ENCODE measurements at regions not wholly inside any gene's neighbourhood (a gene's known extent, or its start where the extent isn't known, plus 50 kb on each side); places are given as distances from the start of the nearest gene placed in this dataset.

DNA sequence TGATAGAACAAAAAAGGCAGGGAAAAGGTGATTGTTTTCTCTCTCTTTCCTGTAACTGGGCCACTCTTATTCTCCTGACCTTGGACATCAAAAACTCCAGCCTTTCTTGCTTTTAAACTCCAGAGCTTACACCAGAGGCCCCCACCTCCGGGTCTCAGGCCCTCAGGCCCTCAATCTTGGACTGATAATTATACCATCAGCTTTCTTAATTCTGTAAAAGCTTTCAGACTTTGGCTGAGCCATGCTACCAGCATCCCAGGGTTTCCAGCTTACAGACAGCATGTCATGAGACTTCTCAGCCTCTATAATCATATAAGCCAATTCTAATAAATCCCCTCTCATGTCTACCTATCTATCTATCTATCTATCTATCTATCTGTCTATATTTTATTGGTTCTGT lies 137.7 kb downstream of the SNX18 start:
- DNase-seq = no peak
- no peak for ATAC-seq (replicated peaks)
- Mint-ChIP-seq H3K4me1 (peaks cover 13 to 48% of the 10 kb centered on the region in 2 donors), H3K36me3 (no peaks in the 10 kb centered on the region), H3K27ac (no peak overlapping the region), H3K9me3 (peaks cover 0 to 2% of the 10 kb centered on the region in 2 donors), H3K27me3 (no peaks in the 10 kb centered on the region), H3K4me3 (no peak overlapping the region)

DNA sequence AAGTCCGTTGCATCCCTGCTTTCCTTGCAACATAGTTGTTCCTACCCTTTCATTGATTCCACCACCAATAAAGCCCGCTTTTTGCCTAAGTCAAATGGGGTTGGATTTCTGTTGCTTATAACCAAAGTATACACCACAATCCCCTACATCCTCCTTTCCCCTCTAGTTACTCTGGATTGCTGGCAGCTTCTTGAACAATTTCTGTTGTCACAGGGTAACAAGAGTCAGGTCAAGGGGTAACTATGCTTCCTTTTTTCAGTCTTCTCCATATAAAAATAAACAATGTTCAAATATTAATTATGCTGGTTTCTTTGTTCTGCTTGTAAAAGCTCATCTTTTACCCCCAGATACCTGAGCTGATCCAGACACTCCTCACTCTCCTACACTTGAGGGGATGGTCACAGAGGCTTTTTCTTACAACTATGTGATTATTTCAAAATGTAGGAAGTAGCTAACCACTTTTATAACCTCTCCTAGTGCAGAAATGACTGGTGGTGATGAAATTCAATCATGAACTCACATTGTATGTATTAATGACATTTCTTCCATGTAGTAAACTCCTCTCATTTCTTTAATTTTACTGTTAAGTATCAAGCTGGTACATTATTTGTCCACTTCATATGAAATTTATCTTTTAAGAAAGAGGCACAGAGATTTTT lies 136.5 kb downstream of the SNX18 start:
- peaks cover 13 to 45% of the 10 kb centered on the region in 2 donors for H3K4me1 Mint-ChIP-seq
- H3K27ac Mint-ChIP-seq = no peak overlapping the region
- H3K36me3 Mint-ChIP-seq = no peaks in the 10 kb centered on the region
- H3K27me3 Mint-ChIP-seq = no peaks in the 10 kb centered on the region
- no peak overlapping the region for H3K4me3 Mint-ChIP-seq
- ATAC-seq (replicated peaks) (peak; percentile 54 to 61), DNase-seq (no peak)
- H3K9me3 Mint-ChIP-seq = peaks cover 0 to 2% of the 10 kb centered on the region in 2 donors

DNA sequence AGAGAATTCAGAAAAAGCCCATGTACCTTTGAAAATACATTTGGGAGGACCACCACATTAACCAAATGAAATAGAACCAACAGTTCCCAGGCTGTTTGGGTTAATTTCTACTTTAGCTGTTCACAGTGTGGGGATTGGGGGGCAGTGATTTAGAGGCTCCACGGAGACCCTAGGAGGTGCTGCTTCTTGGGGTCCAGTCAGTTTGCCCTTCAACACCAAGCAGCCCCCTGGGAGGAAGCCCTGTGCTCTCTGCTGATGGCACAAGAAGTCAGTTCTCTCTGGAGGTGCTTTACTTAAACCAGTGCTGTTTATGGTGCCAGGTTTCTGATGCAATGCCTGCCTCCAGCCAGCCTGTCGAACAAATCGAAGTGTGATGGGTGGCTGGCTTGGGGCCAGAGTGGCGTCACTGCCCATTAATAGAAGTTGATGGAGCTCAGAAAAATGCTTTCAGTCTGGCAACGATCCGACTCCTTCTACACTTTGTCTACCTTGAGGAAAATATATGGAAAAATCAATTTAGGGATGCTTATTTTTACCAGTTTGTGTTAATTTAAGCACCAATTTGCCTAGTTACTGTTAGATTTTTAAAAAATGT lies 134.0 kb downstream of the SNX18 start:
- DNase-seq (no peak), ATAC-seq (replicated peaks) (no peak)
- Mint-ChIP-seq H3K4me3 (no peak overlapping the region), H3K9me3 (peaks cover 6 to 8% of the 10 kb centered on the region in 2 donors), H3K4me1 (peaks cover 23 to 67% of the 10 kb centered on the region in 2 donors), H3K27me3 (no peaks in the 10 kb centered on the region), H3K36me3 (peaks cover 6 to 7% of the 10 kb centered on the region in 2 donors), H3K27ac (peak overlapping the region; percentile 7)

DNA sequence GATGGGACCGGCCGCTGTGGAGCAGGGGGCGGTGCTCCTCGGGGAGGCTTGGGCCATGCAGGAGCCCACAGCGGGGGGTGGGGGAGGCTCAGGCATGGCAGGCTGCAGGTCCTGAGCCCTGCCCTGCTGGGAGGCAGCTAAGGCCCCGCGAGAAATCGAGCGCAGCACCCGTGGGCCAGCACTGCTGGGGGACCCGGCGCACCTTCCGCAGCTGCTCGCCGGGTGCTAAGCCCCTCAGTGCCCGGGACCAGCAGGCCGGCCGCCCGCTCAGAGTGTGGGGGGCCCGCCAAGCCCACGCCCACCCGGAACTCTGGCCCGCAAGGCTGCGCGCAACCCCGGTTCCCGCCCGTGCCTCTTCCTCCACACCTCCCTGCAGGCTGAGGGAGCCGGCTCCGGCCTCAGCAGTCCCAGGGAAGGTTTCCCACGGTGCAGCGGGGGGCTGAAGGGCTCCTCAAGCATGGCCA lies 131.5 kb downstream of the SNX18 start:
- peaks cover 6 to 7% of the 10 kb centered on the region in 2 donors for H3K36me3 Mint-ChIP-seq
- H3K27ac Mint-ChIP-seq = no peak overlapping the region
- H3K4me1 Mint-ChIP-seq = peaks cover 37 to 73% of the 10 kb centered on the region in 2 donors
- DNase-seq (no peak), ATAC-seq (replicated peaks) (no peak)
- H3K4me3 Mint-ChIP-seq = no peak overlapping the region
- no peaks in the 10 kb centered on the region for H3K27me3 Mint-ChIP-seq
- H3K9me3 Mint-ChIP-seq = peaks cover 6 to 8% of the 10 kb centered on the region in 2 donors

DNA sequence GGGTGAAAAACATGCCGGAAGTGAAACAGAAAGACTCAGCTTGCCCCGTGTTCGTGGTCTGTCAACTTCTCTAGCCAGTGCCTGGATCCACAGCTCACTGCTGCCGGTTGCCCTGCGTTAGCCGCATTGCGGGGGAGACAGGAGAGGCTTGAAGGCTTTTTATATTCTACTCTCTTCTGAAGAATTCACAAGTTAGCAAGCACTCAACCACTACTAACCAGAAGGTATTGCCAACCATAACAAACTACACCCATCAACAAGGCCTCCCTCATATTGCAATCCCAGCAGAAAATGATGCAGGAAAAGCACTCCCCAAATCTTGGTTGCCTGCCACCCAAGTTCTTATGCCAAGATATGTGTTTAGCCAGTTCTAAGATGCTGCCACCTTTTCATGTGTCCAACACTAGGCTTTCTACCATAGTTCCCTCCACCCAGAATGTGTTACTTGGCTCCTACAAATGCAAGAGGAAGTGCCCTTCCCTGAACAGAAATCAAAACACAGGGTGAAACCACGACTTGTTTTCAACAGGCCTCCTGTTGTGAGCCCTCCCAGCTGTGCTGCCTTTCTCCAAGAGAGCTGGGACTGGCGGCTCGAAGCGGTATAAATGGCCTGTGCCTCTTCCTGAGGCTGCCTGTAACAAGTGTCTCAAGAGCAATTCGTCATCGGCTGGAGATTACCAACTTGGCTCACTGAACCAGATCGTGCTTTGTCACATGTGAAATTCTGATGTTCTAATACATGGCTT lies 129.0 kb downstream of the SNX18 start:
- Mint-ChIP-seq H3K4me3 (peak overlapping the region; percentile 75 to 78), H3K27ac (peak overlapping the region; percentile 96), H3K36me3 (peaks cover 6 to 7% of the 10 kb centered on the region in 2 donors), H3K4me1 (peaks cover 43 to 68% of the 10 kb centered on the region in 2 donors), H3K9me3 (peaks cover 6 to 8% of the 10 kb centered on the region in 2 donors), H3K27me3 (no peaks in the 10 kb centered on the region)
- ATAC-seq (replicated peaks) = peak; percentile 95 to 97
- peak; percentile 91 for DNase-seq

DNA sequence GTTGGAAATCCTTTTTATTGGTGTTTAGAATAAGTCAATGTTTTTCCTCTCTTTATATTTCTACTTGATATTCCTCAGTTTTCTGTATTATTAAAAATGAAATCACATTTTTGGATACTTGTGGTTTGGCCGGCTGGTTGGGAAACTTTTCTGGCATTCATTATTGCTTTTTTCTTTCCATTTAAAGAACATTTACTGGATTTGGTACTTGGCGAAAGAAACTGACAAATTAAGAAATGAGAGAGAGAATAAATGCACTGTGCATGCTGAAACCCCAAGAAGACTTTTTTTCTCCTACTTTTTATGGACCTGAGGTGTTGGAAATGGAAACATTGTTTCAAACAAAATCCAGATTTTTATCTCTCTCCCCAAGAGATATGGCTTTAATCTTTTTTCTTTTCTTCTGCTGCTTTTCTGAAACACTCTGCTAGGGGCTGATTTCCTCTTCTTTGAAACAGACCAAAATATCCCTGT lies 128.4 kb downstream of the SNX18 start:
- ATAC-seq (replicated peaks) = no peak
- H3K4me1 Mint-ChIP-seq = peaks cover 41 to 68% of the 10 kb centered on the region in 2 donors

DNA sequence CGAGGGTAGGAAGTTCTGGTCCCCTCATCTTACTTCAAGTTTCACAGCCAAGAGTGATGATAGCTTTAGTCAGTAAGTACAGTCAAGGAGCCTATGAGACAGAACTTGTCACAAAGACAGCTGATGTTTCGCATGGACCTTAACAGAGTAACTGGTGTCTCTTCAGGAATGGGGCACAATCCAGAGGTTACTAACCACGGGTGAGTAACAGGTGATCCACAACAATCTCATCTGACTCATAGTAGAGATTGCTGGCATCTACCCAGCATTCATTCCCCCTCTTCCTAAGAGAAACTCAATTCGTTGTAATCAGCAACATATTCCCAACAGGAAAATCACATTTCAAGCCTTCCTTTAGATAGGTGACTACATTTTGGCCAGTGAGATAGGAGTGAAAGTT lies 126.7 kb downstream of the SNX18 start:
- no peaks in the 10 kb centered on the region for H3K27me3 Mint-ChIP-seq
- peaks cover 6 to 7% of the 10 kb centered on the region in 2 donors for H3K36me3 Mint-ChIP-seq
- H3K4me3 Mint-ChIP-seq = no peak overlapping the region
- peak overlapping the region; percentile 83 for H3K27ac Mint-ChIP-seq
- ATAC-seq (replicated peaks) (no peak), DNase-seq (no peak)
- peaks cover 5 to 6% of the 10 kb centered on the region in 2 donors for H3K9me3 Mint-ChIP-seq
- peaks cover 40 to 75% of the 10 kb centered on the region in 2 donors for H3K4me1 Mint-ChIP-seq

More for the DNA sequence above, 128.4 kb downstream of the SNX18 start:
- H3K4me3 Mint-ChIP-seq = peak overlapping the region; percentile 75 to 78
- H3K36me3 Mint-ChIP-seq = peaks cover 6 to 7% of the 10 kb centered on the region in 2 donors
- no peak for DNase-seq
- no peaks in the 10 kb centered on the region for H3K27me3 Mint-ChIP-seq
- peak overlapping the region; percentile 96 for H3K27ac Mint-ChIP-seq
- peaks cover 5 to 6% of the 10 kb centered on the region in 2 donors for H3K9me3 Mint-ChIP-seq

DNA sequence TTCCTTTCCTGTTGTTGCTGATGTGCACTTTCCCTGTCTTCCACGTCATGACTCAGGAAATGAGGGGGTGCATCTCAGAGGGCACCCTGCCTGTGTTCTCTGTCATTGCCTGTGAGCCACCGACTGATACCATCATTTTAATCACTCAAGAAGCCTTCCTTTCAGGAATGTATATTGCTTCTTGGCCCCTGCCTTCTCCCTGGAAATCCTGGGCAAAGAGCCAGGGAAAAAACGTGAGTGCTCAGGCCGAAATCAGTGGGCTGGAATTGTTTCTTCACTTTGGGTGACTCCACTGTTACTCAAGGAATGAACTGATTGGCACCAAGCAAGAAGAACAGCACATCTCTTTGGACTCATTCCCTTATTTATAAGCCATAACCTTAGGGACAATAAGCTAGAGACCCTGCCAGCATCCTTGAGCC lies 126.1 kb downstream of the SNX18 start:
- Mint-ChIP-seq H3K27ac (no peak overlapping the region), H3K4me1 (peaks cover 40 to 74% of the 10 kb centered on the region in 2 donors), H3K4me3 (no peak overlapping the region), H3K27me3 (no peaks in the 10 kb centered on the region), H3K36me3 (peaks cover 6 to 7% of the 10 kb centered on the region in 2 donors), H3K9me3 (peaks cover 5 to 6% of the 10 kb centered on the region in 2 donors)
- ATAC-seq (replicated peaks) = no peak
- no peak for DNase-seq

DNA sequence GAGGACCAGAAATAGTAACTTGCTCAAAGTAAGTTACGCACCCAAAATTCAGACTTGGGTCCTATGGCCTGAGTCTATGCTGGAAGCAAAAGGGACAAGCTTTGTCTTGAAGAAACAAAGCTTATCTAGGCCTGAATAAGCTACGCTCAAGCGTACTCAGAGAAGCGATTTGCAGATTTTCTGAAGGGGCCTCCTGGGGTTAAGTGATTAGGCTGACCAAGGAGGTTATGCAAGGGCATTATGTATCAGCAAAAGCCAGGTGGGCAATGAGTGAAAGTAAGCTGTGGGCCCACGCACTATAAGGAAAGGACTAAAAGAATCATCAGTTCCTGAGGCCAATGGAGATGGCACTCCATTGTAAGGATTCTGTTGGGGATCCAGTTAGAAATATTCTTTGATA lies 122.1 kb downstream of the SNX18 start:
- ATAC-seq (replicated peaks) = no peak

DNA sequence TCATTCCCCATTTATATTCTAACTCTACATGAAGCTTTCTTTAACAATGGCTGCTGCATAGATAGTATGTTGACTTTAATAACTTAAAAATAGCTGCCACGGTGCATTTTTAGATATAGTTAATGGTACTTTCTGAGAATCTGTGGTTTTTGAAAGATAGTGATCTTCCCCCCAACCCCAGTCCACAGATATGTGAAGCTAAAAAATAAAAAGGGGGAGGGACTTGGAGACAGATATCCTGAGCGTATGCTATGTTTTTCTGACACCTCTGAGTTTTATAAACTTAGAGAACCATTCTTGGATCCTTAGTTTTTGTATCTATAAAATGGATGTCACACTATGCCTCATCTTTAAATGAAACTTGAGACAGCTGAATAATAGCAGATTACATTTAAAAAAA lies 120.5 kb downstream of the SNX18 start:
- Mint-ChIP-seq H3K27me3 (no peaks in the 10 kb centered on the region), H3K36me3 (no peaks in the 10 kb centered on the region), H3K9me3 (no peaks in the 10 kb centered on the region), H3K4me1 (peaks cover 7 to 35% of the 10 kb centered on the region in 2 donors), H3K27ac (no peak overlapping the region), H3K4me3 (no peak overlapping the region)
- ATAC-seq (replicated peaks) (no peak), DNase-seq (no peak)

More for the DNA sequence above, 122.1 kb downstream of the SNX18 start:
- no peak for DNase-seq
- Mint-ChIP-seq H3K4me3 (no peak overlapping the region), H3K27me3 (no peaks in the 10 kb centered on the region), H3K9me3 (no peaks in the 10 kb centered on the region), H3K36me3 (no peaks in the 10 kb centered on the region), H3K27ac (no peak overlapping the region), H3K4me1 (peaks cover 18 to 47% of the 10 kb centered on the region in 2 donors)

DNA sequence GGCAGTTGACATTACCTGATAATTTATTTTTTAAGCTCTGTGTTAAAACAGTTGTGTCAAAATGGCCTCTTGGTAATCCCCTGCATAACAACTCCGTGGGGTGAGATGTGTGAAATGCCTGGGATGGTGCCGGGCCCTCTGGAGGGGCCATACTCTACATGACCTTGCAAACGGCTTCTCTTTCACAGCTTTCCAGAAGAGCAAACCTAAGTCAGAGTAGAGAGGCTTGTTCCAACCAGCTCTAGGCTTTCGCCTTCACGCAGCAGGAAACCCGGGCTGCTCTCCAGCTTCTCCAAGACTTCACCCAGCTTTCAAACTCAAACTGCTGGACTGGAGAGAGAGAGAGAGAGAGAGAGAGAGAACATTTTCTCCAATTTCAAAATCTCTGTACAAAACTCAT lies 120.1 kb downstream of the SNX18 start:
- Mint-ChIP-seq H3K9me3 (no peaks in the 10 kb centered on the region), H3K4me3 (no peak overlapping the region), H3K27ac (peak overlapping the region; percentile 9), H3K36me3 (no peaks in the 10 kb centered on the region), H3K4me1 (peaks cover 7 to 35% of the 10 kb centered on the region in 2 donors), H3K27me3 (no peaks in the 10 kb centered on the region)
- DNase-seq (no peak), ATAC-seq (replicated peaks) (no peak)

DNA sequence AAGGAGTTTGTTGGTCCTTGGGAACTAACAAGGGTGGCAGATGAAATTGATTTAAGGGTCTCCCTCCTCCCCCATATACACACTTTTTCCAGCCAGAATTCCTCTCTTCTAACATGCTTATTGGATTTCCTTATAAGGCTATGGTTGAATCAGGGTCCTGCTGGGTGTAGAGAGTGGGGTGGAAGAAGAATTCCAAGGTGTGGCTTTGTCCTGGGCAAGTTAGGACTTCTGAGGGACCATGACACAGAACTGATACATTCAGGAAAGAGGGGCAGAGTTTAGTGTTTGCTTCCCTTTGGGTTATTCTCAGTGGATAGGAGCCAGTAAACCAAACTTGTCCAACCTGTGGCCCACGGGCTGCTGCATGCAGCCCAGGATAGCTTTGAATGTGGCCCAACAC lies 116.5 kb downstream of the SNX18 start:
- H3K36me3 Mint-ChIP-seq = no peaks in the 10 kb centered on the region
- H3K27ac Mint-ChIP-seq = no peak overlapping the region
- no peaks in the 10 kb centered on the region for H3K27me3 Mint-ChIP-seq
- DNase-seq (no peak), ATAC-seq (replicated peaks) (no peak)
- H3K9me3 Mint-ChIP-seq = peaks cover 3 to 10% of the 10 kb centered on the region in 2 donors
- no peak overlapping the region for H3K4me3 Mint-ChIP-seq
- H3K4me1 Mint-ChIP-seq = peaks cover 5 to 14% of the 10 kb centered on the region in 2 donors

DNA sequence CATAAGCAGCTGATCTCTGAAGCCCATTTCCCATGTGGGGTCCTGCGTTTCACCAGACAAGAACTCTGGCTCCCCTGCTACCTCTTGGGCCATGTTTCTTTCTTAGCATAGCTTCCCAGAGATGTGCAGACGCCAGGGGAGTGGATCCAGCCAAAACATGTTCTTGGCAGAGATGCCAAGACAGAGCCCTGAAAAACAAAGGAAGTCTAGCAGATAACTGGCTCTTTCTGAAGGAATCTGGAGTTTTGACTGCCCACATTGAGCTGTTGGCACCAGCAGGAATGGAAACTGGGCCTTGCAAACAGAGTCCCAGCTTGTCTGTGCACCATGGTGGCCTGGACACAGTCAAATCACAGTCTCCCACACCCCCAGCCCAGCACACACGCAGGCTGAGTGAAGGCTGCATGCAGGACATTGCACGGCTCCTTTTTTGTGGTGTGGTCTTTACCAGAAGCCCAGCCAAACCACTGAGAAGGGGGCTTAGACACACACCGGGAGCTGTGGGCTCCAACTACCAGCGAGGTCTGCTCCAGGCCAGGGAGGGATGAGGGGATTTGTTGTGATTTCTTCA lies 114.7 kb downstream of the SNX18 start:
- H3K4me3 Mint-ChIP-seq = no peak overlapping the region
- H3K27ac Mint-ChIP-seq = no peak overlapping the region
- DNase-seq = no peak
- H3K9me3 Mint-ChIP-seq = peaks cover 3 to 10% of the 10 kb centered on the region in 2 donors
- H3K4me1 Mint-ChIP-seq = peaks cover 14 to 17% of the 10 kb centered on the region in 2 donors
- H3K27me3 Mint-ChIP-seq = no peaks in the 10 kb centered on the region
- peaks cover 0 to 4% of the 10 kb centered on the region in 2 donors for H3K36me3 Mint-ChIP-seq
- ATAC-seq (replicated peaks) = no peak

DNA sequence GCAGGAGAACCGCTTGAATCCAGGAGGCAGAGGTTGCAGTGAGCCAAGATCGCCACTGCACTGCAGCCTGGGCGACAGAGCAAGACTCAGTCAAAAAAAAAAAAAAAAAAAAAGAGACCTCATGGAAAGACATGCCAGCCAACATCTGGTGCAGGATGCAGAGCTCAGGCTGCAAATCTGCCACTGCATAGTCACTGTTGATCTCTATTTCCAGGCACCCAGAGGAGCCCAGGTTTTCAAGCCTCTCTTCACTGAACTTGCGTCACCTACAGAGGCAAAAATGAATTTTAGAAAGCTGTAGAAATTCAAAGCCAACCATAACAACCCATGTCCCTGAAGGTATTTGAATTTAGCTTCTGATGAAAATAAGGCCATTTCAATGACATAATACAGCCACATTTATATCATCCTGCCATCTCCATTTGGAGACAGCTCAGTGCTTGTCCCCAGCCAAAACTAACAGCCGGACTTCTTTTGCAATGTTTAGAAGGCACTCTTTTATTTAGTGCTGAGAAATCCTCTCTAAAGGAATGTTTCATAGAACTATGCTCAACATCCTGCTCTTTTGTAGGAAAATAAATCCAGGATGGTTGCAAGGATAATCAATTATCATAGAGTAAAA lies 113.3 kb downstream of the SNX18 start:
- H3K27me3 Mint-ChIP-seq = no peaks in the 10 kb centered on the region
- no peak overlapping the region for H3K27ac Mint-ChIP-seq
- H3K9me3 Mint-ChIP-seq = peaks cover 3 to 10% of the 10 kb centered on the region in 2 donors
- no peak overlapping the region for H3K4me3 Mint-ChIP-seq
- peaks cover 0 to 4% of the 10 kb centered on the region in 2 donors for H3K36me3 Mint-ChIP-seq
- DNase-seq (no peak), ATAC-seq (replicated peaks) (no peak)
- peaks cover 10 to 14% of the 10 kb centered on the region in 2 donors for H3K4me1 Mint-ChIP-seq
